ENCODE measurements at regions not wholly inside any gene's neighbourhood (a gene's known extent, or its start where the extent isn't known, plus 50 kb on each side); places are given as distances from the start of the nearest gene placed in this dataset.

GRCh38 chr7:46391231-46392201 is 470.4 kb upstream of the IGFBP3 start:
- no peak for TF ChIP-seq POLR2A (IDR thresholded peaks at IDR 0.05)
- TF ChIP-seq CTCF (IDR thresholded peaks at IDR 0.05), result no peak
